ENCODE measurements at regions not wholly inside any gene's neighbourhood (a gene's known extent, or its start where the extent isn't known, plus 50 kb on each side); places are given as distances from the start of the nearest gene placed in this dataset.
A peak's percentile ranks its signal among the peaks of the same experiment; 100 is the strongest.

- no peak for DNase-seq
Observed at GRCh38 chr17:63337579-63337978, 108.5 kb downstream of the CYB561 start.

GRCh38 chr17:63338272-63338671 lies 107.8 kb downstream of the CYB561 start:
- no peak for DNase-seq

DNA sequence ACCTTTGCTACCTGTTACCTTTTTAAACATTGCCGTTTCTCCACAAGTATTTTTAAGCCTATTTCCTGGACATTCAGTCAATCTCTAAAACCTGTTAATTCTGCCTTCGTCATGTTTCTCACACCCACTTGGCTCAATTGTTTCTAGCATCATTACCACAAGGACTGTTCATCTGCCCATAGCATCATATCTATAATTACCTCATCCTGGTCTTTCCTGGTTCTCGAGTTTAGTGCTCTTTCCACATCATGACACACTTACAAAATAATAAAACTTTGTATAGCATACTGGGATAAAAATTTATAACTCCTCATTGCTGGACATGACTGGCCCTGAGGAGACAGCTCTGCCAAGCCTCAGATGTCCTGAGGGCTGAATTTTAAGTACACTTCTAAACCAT lies 104.8 kb downstream of the CYB561 start:
- no peak for DNase-seq

- no peak for DNase-seq
Observed at GRCh38 chr17:63344383-63344782, 101.7 kb downstream of the CYB561 start.

- no peak for DNase-seq
Observed at GRCh38 chr17:63345611-63346010, 100.5 kb downstream of the CYB561 start.

GRCh38 chr17:63347475-63347874 lies 98.6 kb downstream of the CYB561 start:
- DNase-seq, result no peak

DNA sequence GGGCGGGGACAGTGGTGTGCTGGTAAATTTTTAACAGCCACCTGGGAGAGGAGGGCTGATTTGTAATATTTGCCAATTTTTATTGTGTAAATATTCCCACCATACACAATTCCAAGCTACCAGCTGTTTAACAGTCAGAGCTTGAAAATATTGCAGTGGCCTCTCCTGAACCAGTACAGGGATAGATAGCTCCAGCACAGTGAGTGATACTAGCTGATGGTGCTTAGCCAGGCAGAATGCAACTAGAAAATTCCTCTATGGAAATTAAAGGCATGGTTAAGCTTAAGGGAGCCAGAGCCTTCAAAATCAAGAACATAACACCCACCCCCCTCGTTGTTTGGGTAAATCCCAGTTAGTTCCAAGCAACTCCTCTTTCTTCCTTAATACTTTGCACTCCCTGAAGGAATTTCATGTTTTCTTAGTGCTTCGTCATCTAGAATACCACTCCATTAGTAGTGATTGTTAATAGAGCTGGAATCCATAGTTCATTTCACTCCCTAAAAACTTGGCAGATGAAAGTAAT lies 96.6 kb downstream of the CYB561 start:
- DNase-seq, result no peak

GRCh38 chr17:63350364-63350763 lies 95.7 kb downstream of the CYB561 start:
- no peak for DNase-seq

DNA sequence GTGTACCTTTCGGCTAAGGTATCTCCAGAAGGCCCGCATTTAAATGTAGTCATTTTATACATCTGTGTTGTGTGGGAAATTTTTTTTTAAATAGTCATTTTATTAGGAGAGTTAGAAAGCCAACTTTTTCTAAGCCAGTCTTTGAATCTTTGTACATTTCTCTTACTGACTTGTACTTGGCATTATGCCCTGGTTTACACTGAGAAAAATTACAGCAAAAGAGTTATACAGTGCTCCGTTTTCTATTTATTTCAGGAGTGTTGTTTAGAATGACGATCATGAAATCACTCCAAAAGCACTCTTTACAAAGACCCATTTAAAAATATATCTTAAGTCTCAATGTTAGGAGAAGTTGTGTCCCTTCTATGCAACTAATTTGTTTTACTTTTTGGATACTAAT lies 91.8 kb downstream of the CYB561 start:
- no peak for DNase-seq

DNA sequence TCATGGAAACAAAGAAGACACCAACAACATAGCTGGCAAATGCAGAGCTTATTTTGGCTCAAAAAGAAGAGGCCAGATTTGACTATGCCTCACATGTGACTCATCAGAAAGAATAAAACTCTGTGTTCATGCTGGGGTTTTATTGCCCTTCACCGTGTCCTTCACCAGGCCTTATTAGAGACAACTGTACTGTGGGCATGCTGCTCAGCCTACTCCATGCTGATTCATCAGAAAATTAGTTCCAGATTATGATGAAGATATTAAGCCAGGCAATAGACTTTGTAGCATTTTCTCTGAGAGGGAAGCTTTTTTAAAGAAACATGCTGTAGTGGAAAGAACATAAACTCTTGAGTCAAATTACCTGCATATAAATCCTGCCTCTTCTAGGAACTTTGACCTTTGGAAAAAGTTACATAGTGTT lies 89.8 kb downstream of the CYB561 start:
- DNase-seq, result no peak

DNA sequence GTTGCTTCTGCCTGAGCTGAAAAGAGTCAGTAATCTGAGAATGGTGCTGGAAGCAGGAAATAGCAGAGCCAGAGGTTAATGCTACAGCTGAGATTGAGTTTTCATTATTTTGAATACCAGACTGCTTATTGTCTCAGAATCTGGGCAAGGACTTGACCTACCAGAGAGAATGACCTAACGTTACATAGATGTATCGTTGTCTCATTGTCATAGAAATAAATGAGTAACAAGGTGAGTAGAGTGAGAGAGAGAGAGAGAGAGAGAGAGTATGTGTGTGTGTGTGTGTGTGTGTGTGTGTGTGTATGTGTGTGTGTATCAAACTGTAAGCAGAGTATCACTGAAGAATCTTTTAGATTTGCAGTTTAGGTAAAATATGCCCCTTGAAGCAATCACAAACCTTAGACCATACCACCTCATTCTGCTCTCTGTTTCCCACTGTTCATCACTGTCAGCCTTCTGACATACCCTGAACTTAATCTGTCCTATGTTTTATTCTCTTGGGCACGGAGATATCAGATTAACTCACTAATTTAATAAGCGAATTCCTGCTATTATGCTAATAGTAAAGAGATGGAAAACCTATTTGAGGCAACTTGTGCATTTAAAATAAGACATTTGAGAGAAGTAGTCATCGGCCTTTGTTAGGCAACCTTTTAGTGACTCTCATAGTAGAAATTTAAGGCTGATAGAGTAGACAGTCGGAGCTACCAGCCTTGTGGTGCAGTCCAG lies 87.8 kb downstream of the CYB561 start:
- no peak for DNase-seq

DNA sequence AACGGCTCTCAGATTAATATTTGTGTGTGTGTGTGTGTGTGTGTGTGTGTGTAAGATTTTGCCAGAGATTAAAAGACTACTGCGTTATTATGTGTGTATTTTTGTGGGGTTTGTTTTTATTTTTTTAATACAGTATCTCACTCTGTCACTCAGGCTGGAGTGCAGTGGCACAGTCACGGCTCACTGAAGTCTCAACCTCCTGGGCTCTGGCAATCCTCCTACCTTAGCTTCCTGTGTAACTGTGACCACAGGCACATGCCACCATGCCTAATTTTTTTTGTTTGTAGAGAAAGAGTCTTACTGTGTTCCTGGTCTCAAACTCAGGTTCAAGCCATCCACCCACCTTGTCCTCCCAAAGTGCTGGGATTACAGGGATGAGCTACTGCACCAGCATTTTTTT lies 87.2 kb downstream of the CYB561 start:
- no peak for DNase-seq

DNA sequence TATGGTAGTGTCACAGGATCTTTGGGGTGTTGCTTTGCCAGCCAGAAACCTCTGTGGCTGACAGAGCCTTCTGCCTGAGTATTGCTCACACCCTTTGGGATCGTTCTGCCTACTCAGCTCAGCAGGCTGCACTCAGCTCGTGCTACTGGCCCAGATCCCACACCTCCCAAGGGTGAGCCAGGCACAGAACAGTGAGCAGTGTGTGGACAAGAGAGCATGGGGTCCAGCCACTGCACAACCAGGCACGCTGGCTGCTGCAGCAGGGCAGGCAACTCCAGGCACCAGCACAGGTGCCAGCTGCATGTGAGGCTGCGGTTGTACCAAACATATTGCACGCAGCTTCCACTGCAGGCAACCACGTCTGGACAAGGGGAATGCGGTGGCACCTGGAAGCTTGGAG lies 84.9 kb downstream of the CYB561 start:
- DNase-seq, result no peak

DNA sequence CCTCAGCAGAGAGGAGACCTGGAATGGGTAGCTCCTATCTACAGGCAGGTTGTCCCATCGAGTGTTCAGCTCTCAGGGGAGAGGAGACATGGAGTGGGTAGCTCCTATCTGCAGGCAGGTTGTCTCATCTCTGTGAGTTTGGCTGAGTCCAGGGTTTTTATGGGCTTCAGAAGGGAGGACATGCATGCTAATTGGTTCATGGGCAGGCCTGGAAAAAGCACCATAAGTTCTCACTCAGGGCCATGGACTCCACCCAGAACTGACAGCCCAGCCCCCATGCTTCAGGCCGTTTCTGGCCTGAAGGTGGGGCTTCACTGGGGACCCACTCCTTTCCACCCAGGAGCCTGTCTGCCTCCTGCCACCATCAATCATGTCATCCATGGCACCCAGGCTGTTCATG lies 84.0 kb downstream of the CYB561 start:
- no peak for DNase-seq

- peak; percentile 45 for DNase-seq
Observed at GRCh38 chr17:63364387-63364786, 81.7 kb downstream of the CYB561 start.

DNA sequence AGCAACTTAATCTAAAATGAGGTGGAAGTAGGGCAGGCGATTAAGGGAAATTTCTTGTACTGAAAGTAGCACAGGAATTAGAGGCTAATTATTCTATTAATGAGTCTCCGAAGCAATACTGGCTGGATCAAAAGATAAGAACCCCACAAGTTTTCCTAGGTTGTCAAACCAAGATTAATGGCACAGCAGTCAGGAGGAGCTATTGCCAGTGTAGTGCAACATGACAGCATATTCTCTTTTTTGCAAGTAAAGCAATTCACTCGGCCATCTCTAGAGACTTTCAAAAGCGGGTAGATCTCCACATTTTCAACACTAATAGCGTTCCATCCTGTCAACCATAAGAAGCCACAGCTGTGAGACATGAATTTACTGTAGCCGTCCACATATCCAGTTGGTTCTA lies 81.2 kb downstream of the CYB561 start:
- no peak for DNase-seq

DNA sequence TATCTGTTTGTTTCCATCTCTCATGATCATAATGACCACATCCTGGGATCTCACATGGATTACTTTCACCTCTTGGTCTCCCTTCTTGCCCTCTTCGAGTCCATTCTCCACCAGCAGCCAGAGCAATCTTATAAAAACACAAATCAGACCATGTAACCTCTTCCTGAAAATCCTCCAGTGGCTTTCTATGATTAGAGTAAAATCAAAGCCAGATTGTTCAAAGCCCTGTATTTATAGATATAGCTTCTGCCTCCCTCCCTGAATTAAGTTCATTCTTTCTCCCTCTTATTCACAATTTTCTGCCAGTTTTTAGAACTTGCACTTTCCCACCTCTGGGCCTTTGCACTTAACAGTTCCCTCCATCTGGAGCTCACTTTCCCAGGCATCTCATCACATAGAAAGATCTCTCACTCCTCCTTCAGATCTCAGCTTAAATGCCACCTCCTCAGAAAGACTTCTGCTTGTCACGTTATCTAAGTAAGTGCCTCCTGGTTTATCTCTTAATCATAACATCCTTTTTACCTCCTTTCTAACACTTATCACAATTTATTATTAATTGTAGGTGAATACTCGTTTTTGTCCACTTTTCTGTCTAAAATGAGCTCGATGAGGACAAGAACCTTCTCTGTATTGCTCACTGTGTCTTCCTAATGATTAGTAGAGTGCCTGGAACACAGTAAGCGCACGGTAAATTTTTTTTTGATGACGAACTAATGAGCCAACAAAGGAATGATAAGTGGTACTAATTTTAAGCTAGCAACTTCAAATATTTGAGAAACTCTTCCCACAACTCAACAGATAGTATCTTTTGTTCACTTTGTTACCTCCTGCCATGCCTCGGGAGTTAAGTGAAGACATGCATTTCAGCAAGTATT lies 80.5 kb downstream of the CYB561 start:
- no peak for DNase-seq

DNA sequence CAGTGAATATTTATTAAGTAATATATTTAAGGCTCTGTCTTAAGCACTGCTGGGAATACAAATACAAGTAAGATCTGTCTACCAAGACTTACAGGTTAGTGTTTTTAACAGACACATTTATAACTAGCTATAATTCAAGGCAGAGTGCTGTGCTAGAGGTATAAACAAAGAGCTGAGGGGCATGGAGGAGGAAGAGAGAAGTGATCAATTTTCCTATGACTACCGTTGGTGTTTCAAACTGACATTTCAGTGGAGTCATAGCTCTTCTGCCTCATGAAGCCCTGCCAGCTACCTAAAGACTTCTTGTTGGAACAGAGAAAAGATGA lies 79.9 kb downstream of the CYB561 start:
- DNase-seq, result no peak

- DNase-seq, result no peak
Observed at GRCh38 chr17:63369233-63369632, 76.9 kb downstream of the CYB561 start.

DNA sequence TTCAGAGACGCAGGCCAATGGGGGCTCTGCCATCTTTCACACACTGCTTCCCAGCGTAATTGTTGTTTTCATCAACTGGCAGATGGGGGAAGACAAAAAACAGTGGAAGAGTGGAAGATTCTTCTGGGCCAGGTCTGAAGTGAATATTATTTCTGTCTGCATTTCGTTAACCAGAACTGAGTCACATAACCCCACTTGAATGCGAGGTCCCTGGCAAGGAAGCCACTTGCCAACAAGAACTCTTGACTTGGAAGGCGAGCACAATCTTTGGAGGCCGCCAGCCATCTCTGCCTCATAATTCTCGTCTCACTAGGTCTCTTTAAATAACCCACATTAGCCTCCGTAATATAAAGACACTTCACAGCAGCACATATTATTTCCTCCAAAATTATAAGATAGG lies 75.4 kb downstream of the CYB561 start:
- DNase-seq, result no peak

DNA sequence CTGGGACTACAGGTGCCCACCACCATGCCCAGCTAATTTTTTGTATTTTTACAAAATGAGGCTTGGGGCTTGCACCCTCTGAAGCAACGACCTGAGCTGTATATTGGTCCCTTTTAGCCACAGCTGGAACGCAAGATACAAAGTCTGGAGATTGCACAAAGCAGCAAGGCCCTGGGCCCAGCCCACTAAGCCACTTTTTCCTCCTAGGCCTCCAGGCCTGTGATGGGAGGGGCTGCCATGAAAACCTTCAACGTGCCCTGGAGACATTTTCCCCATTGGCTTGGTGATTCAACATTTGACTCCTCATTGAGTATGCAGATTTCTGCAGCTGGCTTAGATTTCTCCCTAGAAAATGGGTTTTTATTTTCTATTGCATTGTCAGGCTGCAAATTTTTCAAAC lies 69.2 kb downstream of the CYB561 start:
- DNase-seq, result no peak

GRCh38 chr17:63378411-63379375 lies 67.4 kb downstream of the CYB561 start:
- DNase-seq, result no peak
